D721Med (cell line): ENCODE measurements at regions not wholly inside any gene's neighbourhood (a gene's known extent, or its start where the extent isn't known, plus 50 kb on each side); places are given as distances from the start of the nearest gene placed in this dataset.

Experiments
- DNase-seq: peaks from one replicate; pipeline ENCODE4 v3.0.0; 2011; ENCODE audit warnings: low spot score; ENCODE audit not compliant: insufficient read length
- FAIRE-seq: peaks from 2 replicates; lab custom pipeline; 2011; peaks lifted over from hg19 to GRCh38; lab: Jason Lieb, UNC
- CTCF ChIP-seq: IDR thresholded peaks from 2 replicates; pipeline ENCODE4 v1.5.1; 2012; ENCODE audit warnings: mild to moderate bottlenecking, control low read depth; ENCODE audit not compliant: insufficient read depth; ENCODE audit errors: missing control alignments

DNA sequence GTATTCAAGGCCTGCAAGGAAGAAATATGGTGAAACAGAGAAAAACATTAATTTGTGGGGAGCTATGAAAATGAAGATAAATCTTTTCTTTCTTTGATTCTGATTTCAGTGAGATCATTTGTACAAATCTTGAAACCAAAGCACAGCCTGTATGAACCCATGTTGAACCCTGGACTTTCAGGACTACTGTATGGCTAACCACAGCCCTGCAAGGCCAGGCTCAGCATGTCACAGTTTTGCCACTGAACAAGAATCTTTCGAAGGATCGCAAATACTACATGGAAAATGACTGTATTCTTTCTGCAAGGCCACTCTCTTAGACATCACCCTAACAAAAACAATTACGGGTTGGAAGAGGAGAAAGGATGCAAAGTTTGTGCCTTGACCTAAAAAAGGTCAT, 161.7 kb upstream of the MAF start:
- FAIRE-seq = no peak
- DNase-seq = no peak
- TF ChIP-seq CTCF = no peak

DNA sequence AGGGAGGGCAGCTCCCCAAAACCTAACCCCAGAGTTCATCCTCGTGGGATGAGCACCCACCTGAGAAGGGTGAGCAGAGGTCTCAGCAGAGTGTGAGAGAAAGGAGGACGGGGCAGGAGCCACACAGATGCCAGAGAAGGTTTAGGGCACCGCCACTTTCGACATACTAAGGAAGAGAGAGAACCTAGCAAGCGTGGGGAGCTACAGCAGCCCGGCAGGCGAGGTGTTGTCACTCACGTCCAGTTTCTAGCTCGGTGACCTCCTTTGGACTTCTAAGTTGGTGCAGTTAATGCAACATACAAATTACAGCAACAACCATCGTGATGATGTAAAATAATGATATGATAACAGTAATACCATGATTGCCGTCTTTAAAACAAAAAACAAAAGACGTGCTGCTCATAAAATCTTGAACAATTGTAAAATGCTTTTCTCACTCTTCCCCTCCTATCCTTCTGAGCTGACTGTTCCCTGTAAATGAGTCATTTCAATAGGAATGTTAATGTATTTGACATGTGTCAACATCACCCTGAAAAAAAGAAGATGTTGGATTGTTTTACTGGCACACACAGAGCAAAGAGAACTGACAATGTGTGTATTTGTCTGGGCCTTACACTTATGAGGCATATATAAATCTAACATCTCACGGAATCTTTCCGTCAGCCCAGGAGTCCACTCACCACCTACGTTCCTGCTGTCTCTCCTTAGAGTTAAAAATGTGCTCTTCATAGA, 158.2 kb upstream of the MAF start:
- no peak for TF ChIP-seq CTCF
- DNase-seq (no peak), FAIRE-seq (no peak)

DNA sequence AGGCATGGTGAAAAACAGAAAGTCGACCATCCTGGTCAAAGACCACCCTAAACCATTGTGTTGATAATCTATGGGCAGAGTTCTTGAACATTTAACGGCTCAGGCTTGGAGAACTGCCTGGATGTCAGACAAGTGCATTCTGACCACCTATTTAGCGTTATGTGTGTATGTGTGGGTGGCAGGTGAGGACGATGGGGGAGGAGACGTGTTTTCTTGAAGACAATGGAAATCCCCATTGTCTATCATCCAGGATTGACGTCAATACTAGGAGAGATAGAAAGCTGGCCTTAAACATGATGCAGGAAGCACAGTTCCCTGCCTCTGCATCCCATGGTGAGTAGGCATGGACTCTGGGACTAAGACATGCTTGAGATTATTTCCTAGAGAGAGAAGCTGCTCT, 157.4 kb upstream of the MAF start:
- FAIRE-seq (no peak), DNase-seq (no peak)
- TF ChIP-seq CTCF = no peak

DNA sequence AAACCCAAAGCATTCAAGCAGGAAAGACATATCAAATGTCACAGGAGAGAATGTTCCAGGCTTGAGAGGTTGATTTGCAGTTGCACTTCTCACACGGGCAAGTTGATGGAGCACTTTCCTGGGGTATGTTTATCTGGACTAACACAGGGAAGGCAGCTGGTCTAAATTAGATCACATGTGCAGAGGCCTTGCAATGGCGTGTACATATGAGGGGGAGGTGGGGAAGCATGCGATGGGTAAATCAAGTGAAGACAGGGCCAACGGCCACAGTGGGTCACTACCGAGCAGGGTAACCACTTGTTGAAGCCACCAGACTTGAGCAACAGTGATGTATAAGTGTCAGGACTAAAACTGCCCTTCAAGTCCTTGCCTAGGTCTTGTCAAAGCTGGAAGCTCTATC, 156.6 kb upstream of the MAF start:
- FAIRE-seq (no peak), DNase-seq (no peak)
- no peak for TF ChIP-seq CTCF

GRCh38 chr16:79756571-79756970, 156.0 kb upstream of the MAF start:
- no peak for DNase-seq
- no peak for FAIRE-seq
- TF ChIP-seq CTCF = no peak

- DNase-seq = no peak
- no peak for TF ChIP-seq CTCF
- no peak for FAIRE-seq
Observed at GRCh38 chr16:79754501-79754900, 154.0 kb upstream of the MAF start.

DNA sequence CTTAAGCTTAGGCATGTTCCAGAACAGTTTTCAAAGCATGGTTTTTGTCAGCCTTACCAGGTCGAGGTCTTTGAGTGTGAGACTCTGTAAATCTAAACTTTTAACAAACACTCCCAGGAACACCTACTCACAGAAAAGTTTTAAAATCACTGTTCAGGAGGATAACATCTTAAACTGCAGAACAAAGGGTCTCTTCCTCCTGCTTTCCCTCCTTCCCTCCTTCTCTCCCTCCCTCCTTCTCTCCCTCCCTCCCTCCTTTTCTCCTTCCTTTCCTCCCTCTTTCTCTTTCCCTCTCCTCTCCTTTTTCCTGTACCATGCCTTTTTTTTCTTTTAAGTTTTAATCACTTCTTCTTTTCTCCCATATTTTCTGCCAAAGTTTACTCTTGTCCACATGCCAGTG, 153.5 kb upstream of the MAF start:
- DNase-seq (no peak), FAIRE-seq (no peak)
- no peak for TF ChIP-seq CTCF
